SHP77 (cell line): ENCODE measurements at regions not wholly inside any gene's neighbourhood (a gene's known extent, or its start where the extent isn't known, plus 50 kb on each side); places are given as distances from the start of the nearest gene placed in this dataset.

Experiments used
- DNase-seq, 2 experiments: peaks; one replicate each; lab custom pipeline; 2025; lab: John Stamatoyannopoulos, UW

DNA sequence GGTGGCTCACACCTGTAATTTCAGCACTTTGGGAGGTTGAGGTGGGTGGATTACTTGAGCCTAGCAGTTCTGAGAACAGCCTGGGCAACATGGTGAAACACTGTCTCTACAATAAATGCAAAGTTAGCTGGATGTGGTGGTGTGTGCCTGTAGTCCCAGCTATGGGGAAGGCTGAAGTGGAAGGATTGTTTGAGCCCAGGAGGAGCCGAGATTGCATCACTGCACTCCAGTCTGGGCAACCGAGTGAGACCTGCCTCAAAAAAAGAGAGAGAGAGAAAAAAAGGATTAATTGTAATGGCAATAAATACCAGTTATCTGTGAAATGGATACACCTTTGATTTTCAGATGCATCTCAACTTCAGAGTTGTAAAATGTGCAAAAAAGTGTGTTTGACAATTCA is 58.8 kb downstream of the SPRY1 start:
- DNase-seq = no peak

GRCh38 chr4:123462007-123462406 is 65.4 kb downstream of the SPRY1 start:
- DNase-seq = no peak

DNA sequence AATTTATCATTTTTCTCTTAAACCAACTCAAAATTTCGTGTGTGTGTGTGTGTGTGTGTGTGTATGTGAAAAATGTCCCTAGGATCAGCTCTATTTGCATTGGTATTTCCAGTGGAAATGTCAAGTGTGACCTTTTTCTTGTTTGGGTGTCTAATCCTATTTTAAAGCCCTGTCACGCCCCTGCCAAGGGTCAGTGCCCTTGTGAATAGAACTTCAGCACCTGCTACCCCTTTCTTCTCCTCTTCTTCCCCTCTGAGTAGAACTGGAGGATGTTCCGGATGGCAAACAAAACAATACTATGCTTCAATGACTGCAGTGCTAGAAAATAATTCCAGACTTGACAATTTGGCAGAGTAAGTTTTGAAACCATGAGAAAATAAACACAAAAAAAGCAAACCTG is 67.3 kb downstream of the SPRY1 start:
- no peak for DNase-seq

DNA sequence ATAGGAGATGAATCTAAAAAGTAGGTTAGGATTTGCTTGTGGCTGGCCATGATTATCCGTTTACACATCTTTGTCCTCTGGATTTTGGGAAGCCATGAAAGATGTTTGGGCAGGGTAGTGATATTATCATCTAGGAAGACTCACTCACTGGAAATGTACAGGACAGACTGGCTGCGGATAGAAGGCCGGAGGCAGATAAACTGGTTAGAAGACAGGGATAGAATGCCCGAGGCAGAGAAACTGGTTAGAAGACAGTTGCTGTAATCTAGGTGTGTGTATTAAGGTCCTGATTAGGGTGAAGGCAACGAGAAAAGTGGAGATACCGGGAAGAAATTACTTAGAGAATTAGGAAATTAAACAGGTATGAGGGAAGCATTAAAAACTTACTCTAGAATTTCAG is 68.8 kb downstream of the SPRY1 start:
- DNase-seq = no peak

DNA sequence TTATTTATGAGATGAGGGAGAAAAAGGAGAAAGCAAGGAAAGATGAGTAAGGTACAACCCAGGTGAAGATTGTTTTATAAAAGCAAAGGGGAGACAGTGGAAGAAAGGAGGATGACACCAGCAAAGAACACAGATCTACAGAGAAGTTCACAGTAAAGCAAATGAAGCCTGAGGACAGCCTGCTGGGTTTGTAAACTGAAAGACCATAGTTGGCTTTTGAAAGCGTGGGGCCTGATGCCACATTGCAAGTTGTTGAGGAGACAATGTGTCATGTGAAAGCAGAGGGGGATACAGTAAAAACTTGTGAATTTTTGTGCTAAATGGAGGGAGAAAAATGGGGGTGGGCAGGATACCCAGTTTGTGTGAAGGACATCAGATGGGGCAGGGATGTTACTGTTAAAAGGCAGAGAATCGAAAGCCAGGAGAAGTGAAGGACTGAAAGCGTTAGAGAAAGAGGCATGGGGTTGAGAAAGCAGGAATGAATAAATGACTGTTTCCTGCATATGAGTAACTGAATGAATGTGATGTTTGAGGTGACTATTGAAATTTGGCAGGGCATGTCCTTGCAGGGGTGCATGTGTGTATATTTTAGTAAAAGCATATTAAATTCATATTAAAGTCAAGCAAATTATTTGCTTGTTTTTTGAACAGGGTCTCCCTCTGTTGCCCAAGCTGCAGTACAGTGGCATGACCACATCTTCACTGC is 69.6 kb downstream of the SPRY1 start:
- DNase-seq = no peak

GRCh38 chr4:123468479-123469031 is 72.0 kb downstream of the SPRY1 start:
- DNase-seq = no peak

- DNase-seq = no peak
Observed at GRCh38 chr4:123469245-123469644, 72.7 kb downstream of the SPRY1 start.

GRCh38 chr4:123469696-123470095 is 73.1 kb downstream of the SPRY1 start:
- no peak for DNase-seq

GRCh38 chr4:123470640-123471039 is 74.0 kb downstream of the SPRY1 start:
- no peak for DNase-seq

DNA sequence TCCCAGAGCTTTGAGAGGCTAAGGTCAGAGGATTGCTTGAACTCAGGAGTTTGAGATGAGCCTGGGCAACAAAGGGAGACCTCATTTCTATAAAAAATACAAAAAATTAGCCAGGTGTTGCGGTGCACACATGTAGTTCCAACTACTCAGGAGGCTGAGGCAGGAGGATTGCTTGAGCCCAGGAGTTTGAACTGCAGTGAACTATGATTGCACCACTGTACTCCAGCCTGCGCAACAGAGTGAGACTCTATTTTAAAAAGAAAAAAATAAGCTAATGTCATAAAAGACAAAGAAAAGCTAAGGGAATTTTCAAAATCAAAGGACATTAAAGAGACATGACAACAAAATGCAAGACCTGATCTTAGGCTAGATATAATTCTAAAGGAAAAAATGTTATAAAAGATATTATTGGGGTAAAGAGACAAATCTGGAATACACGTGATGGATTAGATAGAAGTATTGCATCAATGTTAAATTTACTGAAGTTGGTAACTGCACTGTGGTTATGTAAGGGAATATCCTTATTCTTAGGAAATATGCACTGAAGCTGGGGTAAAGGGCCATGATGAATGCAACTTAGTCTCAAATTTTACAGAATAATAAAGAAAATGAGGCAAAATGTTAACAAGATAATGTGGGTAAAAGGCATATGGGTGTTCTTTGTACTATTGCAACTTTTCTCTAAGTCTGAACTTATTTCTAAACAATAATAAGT is 75.2 kb downstream of the SPRY1 start:
- no peak for DNase-seq

DNA sequence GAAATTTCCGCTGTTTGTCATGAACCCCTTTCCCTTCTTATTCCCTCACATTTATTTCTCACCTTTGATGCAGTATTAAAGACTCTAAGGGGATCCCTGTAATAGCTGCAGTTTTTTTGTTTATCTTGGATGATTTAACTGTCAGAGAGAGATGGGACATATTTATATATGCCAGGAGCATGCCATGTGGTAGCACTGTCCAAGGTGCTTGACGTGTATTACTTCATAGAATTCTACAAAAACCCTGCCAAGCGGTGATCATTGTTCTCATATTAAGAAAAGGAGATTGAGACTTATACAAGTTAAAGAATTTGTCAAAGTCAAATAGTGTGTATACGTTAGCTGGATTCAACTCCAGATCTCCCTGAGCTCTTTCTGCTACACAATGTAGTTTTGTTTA is 78.2 kb downstream of the SPRY1 start:
- no peak for DNase-seq

GRCh38 chr4:123476089-123476488 is 79.5 kb downstream of the SPRY1 start:
- DNase-seq = no peak

- peak; percentile 61 to 75 for DNase-seq
Observed at GRCh38 chr4:123477711-123478209, 81.2 kb downstream of the SPRY1 start.

GRCh38 chr4:123478859-123479345 is 82.3 kb downstream of the SPRY1 start:
- peak; percentile 19 to 37 for DNase-seq

DNA sequence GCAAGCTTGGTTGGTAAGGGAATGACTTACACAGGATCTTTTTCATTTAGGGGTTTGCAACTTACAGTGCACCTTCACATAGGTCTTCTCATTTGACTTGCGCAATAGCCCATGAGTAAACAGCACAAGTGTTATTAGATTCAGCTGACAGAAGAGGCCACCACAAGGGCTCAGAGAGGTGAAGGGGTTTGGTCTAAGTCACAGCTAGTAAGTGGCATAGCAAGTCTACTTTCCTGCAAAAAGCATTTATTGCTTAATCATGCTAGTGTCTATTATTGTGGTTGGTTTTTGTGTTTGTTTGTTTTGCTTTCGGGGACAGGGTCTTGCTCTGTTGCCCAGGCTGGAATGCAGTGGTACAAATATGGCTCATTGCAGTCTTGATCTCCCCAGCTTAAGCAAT is 83.3 kb downstream of the SPRY1 start:
- peak; percentile 16 to 36 for DNase-seq

DNA sequence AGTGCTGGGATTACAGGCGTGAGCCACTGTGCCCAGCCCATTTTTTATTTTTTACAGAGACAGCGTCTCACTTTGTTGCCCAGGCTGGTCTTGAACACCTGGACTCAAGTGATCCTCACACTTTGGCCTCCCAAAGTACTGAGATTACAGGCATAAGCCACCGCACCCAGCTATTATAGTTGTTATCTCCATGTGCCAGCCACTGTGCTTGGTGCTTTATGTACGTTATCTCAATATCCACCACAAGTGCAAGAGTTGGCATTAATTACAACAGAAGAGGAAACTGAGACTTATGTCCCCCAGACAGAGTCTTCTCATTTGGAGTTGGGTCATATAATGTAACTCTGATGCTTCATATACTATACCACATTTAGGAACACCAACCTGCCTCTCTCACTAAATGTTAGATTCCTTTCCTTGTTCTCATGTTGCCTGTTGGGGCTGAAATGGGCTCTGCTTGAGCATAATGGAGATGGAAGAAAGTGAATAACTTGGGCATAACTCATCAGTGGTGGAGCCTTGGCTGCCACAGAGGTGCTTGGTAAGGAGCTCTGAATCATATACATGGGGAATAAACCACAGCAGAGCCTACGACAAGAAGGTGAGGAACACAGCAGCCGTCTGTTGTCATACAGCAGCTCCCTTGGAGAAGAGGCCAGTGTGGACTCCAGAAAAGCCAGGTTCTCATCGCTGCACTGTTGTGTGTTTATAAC is 84.3 kb downstream of the SPRY1 start:
- DNase-seq = no peak

- no peak for DNase-seq
Observed at GRCh38 chr4:123481717-123482116, 85.1 kb downstream of the SPRY1 start.

DNA sequence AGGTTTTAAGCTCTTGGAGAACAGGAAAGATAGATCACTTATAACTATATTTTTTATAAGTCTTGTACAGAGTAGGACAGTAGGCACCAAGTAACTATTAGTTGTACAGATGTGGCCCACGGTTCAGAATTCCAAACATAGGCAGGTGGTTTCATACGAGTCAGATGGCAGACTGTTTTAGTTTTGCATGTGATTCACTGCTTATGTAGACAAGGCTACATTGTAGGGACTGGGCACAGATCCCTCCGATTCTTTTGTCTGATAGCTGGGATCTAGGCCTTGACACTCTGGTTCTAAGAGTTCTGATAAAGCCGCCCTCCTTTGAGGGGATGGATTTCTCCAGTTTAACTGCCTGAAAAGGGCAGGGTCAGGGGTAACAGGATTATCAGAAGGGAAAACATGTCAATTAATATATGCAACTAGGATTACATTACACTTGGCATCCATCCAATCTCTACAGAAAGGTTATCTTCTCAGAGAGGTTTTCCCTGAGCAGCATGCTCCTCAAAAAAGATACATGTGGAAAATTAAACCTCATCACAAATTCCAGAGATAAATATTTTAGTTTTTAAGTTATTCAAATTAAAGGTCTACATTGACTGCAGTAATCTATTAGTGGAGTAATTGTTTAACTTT is 87.8 kb downstream of the SPRY1 start:
- DNase-seq = peak in 1 of 2 experiments; percentile 21

- DNase-seq = no peak
Observed at GRCh38 chr4:123485601-123486000, 89.0 kb downstream of the SPRY1 start.

GRCh38 chr4:123488916-123489315 is 92.3 kb downstream of the SPRY1 start:
- no peak for DNase-seq

DNA sequence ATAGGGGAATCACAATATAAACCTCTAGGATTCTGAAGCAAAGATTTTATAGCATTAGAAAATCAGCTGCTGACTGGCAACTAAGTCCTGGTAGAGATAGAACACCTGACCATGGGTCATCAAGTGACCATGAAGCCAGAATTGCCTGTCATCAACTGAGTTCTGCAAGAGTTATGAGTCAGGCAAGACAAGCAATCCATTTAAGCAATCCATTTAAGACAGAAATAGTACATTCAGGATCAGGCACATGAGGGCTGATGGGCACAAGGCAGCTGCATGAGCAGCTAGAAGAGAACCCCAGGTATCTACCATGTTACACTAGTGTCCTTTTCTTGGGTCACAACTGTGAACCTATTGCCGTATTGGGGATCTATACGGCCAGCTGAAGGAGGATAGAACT is 98.9 kb downstream of the SPRY1 start:
- no peak for DNase-seq

- DNase-seq = no peak
Observed at GRCh38 chr4:123496421-123496820, 99.8 kb downstream of the SPRY1 start.
